Midbrain (tissue), 1 donor: ENCODE measurements at regions not wholly inside any gene's neighbourhood (a gene's known extent, or its start where the extent isn't known, plus 50 kb on each side); places are given as distances from the start of the nearest gene placed in this dataset.

Experiments
- DNase-seq: peaks from one replicate; lab custom pipeline; 2025; lab: John Stamatoyannopoulos, UW

DNA sequence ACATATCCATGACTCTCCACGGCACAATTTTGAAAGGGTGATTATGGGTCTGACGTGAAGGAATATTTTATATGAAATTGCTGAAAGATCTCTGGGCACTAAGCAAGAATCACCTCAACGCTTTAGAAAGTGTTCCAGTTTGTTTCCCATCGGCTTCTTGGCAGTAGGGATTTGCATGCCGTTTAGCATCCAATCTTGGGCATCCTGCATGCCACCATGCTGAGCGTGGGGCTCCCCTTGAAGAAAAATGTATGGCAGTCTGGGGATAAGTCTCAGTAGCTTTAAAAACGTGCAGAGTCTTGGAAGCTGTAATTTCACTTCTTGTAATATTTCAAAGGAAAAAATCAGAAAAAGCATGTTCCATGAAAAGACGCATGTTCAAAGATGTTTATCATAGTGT lies 151.7 kb downstream of the DMRT2 start:
- no peak for DNase-seq

DNA sequence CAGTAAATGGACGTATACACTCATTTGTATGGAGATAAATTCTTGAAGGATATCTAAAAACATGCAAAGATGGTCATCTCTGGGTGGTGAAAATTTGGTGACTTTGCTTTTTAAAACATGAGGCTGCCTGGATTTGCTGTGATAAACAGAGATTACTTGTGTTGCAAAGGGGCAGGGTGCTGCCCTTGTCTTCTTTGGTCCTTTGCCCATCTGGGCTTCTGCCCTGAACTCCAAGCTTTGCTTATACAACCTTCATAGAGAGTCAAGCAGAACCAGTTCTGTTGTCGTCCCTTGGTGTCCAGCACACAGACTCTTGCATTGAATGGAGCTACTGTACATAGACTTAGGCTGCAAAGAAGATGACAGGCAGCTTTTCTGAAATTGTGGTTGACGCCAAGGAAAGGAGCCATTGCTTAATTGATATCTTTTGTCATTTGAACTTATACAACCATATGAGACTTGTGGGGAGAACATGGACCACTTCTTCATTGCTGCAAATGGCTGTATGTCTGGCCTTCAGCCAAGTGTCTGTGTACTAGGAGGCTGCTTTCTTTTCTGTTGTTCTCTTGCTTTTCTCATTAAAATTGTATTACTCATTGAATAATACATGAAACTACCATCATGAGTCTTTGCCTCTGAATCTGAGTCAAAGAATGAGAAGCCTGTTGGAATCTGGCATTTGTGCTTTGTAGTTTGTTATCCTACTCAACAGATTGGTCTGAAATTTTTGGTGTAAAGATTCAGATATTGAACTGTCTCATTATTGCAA lies 152.5 kb downstream of the DMRT2 start:
- DNase-seq, result peak; percentile 1

DNA sequence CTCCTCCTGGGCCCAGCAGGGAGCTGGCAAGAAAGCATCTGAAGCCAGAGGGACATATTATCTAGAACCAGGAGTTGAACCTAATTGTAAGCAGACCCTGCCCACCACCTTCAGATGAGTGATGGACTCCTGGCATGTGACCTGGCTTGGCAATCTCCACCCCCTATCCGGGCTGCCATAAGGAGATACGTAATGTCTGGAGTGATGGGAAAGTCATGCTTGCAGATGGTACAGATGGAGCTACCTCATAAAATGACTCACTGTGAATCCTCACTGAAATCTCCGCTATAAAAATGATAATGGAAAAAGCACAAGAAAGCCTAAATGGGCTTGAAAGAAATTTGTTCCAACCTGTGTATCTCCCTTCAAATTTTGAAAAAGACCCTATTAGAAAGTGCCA lies 157.5 kb downstream of the DMRT2 start:
- DNase-seq, result no peak

DNA sequence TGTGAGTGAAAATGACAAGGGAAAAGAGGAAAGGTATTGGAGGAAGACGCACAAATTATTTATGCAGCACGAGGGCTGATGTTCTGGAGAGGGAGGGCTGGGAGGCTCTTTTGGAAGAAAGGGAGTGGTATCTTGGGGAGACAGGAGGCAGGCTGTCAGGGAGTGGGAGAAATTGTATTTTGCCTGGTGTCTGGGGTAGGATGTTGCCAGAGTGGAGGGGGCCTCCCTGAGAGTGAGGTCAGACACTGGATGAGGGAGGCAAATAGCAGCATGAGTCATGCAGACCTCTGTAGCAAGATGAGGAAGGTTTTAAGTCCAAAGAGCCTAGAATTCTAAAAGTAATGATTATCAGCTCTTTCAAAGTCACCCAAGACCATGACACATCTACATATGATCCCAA lies 158.0 kb downstream of the DMRT2 start:
- DNase-seq, result no peak

DNA sequence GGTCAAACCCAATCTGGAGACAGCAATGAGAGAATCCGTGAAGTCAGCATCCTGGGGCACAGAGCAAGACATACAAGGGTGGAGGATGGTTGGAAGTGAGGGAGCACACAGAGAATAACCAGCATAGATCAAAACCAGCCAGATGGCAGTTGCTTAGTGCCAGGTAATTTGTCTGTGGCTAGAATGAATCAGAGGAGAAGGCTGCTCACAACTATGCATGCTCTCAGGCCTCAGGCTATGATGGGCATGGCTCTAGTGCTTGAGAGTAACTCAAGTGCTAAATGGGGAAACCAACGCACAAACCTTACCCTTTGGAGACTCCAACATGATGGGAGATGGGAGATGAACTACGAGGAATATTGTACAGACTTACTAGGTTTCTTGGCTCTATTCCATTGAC lies 160.8 kb downstream of the DMRT2 start:
- no peak for DNase-seq

DNA sequence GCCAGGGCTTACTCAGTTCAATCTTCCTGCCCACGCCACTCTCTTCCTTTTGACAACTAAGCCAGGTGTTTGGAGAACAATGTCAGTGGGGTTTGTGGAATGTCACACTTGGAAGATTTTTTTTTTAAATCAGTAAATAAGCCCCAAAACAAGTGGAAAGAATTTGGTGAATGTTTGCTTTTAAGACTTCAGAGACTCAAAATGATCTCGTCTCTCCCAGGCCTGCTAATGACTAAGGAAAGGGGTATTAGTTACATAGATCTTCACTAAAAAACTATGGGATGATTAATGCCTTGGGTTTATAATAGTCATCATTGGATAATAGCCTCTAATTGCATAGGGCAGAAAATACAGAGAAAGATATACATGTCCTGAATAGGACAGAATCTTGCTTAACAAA lies 166.4 kb downstream of the DMRT2 start:
- no peak for DNase-seq

DNA sequence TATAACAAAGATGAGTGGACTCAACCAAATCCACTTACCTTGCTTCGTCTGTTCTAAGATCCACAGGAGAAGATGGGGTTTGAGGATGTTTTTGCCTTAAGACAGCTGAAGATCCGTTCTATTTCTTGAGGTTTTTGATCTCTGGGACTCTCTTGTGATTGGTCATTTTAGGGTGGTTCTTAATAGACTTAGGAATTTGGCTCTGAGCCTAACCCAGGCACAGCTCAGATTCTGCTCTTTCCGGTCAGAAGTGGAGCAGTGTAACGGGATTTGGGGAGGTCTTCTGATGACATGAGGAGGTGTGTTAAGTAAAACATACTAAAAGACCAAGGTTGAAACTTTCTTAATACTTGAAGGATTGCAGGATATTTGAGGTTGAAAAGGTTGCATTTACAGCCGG lies 166.9 kb downstream of the DMRT2 start:
- DNase-seq, result no peak

DNA sequence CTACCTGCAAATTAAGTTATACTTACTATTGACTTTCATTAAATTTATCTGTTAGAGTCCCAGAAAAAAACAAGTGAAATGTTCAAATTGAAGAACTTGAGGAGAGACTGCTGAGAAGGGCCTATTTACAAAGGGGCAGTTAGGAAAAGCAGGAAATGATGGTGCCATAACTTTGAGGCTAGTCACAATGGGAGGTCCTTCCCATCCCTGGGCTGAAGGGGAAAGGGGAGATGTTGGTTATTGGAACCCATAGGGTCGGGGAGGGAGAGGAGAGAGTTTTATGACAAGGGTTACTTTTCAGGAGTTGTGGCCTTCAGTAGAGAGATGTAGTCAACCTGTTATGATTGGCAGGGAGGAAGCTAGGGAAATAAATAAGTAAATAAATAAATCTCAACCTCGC lies 169.1 kb downstream of the DMRT2 start:
- DNase-seq, result no peak

DNA sequence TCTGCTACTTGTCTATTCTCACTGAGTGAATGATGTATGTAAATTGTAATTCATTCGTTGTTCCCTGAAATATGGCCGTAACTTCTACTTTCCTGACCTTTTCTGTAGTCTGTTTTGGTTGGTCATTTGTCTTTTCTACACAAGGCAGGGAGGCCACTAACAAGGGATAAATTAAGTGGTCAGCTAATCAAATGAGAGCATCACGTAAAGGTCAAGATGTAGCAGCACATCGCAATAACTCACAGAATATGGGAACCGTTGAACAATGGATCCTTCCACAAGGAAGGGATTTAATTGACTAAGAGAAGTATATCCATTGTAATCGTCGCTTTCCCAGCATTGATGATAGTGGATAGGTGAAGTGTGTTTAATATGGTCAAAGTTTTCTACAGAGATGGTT lies 171.1 kb downstream of the DMRT2 start:
- DNase-seq, result no peak

DNA sequence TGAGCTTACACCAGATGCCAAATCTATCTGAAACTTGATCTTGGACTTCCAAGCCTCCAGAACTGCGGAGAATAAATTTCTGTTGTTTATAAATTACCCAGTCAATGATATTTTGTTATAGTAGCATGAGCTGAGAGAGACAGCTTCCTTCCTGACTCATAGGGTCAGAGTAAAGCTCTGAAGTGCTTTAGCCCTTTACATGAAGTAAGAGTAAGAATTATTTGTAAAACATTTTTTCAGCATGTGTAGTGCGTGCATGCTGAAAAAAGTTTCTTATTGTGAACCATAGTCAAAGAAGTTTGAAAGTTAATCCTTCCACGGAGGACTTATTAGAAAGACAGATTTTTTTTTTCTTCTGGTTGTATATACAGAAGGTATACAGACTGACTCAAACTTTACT lies 172.4 kb downstream of the DMRT2 start:
- DNase-seq, result no peak

DNA sequence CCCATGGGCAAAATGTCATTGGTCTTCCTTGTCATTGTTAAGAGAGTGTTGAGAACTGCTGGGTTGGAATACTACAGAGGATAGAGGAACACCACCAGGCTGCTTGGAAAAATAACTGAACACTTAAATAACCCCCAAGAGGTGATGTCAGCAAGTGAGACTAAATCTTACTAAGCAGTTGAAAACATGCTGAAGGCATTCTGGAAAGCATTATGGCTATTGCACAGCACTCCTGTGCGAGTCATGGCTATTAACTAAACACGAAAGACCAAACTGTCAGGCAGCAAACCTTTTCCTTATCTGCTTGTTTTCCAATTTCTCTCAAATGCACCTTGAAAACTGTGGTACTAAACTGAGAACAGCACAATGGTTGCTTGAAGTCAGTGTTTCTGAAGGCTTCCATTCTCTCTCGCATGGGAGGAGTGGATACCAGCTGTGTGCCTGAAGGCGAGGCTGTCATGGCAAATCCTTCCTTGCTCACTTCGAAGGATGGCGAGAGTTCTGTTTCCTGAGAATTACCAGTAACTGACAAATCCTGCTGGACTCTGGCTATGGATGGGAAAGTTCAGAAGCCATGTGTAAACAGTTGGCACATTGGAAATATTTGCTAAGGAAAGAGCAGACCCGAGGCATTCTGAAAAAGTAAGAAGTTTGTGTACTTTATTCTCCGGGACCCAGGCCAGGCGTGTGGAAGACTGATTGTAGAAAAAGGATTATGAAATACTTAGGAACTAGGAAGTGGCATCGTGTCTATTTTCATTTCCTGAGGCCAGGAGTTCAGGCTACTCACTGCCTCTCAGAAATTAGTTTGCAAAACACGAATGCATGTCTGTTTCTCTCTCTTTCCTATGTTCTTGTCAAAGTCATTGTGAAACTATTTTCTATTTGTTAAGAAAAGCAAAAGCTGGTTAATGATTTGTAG lies 182.1 kb downstream of the DMRT2 start:
- no peak for DNase-seq

DNA sequence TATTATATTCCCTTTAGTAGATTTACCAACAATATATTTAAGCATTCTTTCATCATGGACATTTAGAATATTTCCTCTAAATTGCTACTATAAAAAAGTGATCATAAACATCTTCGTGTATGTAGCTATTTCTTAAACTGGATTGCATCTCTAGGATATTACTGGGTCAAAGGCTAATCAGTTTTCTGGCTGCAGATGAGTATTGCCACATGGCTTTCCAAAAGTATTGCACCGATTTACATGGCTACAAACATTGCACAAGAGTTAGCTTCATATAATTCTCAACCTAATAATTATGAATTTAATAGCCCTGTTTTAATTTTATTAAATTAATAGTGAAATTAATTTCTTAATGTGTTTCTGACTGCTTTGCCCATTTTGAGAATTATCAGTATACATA lies 183.4 kb downstream of the DMRT2 start:
- no peak for DNase-seq

DNA sequence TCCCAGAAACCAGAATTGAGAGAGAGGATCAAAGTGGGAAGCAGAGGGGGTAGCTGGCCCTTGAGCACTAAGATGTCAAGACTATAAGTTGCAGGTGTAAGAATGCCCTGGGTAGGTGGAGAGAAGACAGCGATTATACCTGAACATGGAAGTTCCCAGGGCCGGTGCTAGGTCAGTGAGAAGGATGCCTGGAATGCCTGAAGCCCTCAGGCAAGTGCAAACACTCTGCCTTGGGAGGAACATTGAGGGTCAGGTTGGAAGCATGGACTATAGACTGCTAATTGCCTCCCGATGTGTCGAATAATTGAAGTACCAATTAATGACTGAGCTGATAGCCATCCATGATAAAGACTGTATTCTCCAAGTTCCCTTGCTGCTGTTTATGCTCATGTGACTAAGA lies 185.5 kb downstream of the DMRT2 start:
- no peak for DNase-seq

DNA sequence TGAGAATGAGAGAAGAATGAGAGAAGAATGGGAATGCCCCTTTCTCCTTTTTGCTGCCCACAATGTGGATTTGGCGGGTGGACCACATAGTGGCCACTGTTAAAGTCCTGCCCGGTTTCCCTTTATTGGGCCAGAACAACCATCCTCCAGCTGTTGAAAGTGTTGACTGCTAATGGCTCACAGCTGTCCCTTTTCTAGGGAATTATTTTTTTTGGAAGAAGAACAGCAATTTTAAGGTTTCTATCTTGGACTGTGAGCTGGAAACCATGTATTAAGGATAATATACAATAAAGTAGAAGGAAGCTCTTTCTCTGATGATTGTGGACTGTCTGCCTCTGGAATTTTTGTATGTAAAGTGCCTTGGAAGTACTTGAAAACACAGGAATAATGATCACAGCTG lies 185.9 kb downstream of the DMRT2 start:
- DNase-seq, result no peak

DNA sequence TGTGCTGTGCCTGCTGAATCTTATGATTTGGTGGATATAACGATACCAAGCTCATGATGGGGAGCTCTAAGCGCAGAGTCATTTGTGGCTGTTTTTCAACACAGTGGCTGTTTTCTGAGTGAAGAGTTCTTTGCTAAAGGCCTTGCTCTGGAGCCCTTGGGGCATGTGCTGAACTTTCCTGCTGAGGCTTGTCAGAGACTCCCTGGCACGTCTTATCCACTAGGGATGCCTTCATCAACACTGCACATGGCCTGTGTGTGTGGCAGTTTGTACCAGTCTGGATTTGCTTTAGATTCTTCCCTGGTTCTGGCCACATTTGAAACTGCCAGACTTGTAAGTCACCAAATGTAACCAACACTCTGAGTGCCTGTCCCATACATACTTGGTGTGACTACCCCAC lies 188.2 kb downstream of the DMRT2 start:
- no peak for DNase-seq

DNA sequence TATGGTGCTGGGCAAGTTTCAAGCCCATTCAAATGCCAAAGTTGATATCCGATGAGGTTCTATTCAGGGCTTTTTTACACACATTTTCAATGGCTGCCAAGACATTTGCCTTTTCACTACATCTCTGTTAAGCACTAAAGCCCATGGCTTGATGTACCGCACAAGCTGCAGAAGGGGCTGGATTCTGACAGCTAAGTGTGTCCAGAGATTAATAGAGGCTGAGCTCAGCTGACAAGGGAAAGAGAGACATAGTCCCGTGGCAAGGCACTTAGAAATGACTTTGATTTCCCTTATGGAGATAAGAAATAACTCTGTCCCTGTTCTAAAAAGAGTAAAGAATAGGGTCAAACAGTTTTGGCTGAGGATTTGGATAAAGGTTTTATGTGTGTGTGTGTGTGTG lies 198.6 kb downstream of the DMRT2 start:
- DNase-seq, result no peak

DNA sequence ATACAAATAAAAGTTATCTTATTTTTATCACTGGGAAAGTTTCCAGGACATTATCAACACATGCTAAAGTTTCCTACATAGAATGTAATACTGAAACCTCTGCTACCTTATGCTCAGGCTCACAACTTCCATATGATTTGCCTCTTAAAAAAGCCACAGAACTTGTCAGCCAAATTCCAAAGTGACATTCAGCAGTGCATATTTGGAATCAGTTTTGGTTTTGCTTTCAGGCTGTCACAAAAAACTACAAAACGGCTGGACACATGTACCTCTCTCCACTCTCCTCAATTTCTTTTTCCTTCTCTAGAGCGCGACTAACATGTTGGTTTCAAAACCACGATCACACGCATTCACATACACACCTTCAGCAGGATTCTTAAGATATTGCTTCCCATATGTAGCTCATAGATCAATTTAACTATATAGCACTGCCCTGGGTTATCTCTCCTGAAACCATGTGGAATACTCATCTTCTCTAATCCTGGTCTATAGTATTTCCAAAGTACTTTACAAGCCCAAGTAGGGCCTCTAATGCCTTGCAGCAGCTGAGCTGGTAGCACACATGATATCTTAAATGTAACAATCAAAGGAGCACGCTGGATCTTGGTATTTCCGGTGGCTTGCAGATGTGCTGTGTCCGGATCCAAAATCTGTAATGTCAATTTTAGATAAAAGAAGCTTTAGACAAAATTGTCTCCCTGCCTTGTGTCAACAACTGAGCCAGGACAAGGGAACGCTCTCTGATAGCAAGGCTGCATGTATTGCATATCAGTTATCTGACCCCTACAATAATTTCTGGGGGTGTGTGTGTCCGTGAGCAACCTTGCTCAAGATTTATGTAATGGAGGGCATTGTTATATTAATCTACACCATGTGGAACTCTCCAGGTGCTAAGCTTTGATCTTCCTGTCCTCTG lies 203.2 kb downstream of the DMRT2 start:
- DNase-seq, result no peak

DNA sequence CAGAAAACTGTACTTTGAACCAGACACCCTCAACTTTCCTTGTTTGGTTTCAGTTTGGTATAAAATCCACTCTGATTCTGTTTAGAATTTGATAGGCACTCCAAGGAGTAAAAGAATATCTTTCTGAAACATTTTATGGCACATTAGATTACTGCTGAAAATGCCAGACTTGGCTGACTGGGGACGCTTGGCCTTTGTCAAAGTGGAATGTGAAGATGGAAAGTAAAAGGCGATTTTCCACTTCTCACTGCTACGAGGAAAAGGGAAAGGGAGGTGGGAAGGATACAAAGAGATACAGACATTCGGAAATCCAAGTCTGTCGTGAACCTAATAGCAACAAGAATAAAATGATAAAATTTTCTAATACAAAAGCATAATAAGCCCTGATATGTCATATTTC lies 203.9 kb downstream of the DMRT2 start:
- DNase-seq, result no peak

DNA sequence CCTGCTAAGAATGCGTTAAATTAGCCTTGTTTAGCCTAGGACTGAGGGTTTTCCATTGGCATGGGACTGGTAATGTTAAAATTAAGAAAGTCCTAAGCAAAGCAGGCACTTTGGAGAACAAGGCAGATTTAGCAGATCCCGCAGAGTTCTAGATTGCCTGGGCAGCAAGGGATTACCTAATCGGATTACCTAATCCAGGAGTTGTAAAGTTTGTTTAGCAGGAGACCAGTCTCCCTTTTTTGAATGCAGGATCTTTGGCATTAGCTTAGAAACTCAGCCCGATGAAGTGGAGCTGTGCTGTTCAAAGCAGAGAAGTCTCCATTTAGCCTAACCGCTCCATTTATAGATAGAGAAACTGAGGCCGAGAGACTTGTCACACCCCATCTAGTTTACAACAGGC lies 206.0 kb downstream of the DMRT2 start:
- no peak for DNase-seq

DNA sequence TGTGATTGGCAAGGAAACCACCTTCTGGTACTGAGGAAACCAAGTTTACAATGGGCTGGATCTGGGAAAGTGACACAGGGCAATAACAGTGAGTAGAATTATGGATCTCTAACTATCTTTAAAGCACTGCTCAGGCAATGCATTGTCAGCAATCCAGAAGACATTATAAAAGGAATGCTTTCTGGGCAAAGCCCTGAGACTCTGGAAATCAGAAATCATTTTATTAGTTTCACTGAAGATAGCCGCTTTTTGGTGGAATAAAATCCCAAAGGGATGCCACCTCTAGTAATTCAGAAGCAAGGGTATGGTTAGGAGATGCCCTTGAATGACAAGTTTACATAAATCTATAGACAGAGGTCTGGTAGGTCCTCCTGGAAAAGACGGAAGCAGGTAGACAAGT lies 211.1 kb downstream of the DMRT2 start:
- no peak for DNase-seq

DNA sequence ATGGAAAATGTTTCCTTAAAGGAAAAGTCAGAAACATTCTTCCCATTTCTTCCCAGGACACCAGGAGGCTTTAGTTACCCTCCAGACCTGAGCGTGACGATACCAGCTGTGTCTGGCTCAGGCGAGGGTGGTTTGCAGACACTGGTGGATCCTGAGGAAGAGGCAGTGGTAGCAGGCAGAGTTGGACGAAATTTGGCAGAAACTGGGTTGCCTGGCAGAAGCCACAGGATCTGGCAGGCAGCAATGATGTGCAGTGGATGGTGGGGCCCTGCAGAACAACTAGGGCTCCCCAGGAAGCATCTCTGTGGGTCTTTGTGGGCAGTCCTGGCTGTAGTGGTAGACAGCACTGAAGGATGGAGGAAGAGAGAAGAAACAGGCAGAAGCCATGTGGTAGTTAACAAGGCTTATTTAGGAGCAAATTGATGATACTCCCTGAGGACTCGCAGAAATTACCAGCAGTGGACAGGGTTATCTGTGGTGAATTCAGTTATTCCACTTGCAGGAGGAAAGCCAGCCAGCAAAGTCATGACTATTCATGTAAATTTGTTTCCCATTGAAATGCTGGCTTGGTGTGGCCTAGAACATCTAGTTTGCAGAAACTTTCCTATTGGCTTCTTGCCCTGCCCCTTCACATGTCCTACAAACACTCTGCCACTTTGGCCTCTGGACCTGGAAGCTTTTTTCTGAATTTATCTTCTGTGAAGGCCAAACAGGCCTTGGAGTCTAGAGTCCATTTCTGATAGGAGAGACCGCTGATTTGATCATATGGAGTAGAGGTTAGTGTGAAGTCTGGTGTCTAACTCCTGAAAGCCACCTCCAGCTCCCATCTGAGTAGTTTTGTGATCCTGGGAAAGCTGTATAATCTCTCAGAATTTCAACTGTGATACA lies 212.0 kb downstream of the DMRT2 start:
- DNase-seq, result no peak
